ENCODE measurements at regions not wholly inside any gene's neighbourhood (a gene's known extent, or its start where the extent isn't known, plus 50 kb on each side); places are given as distances from the start of the nearest gene placed in this dataset.

DNA sequence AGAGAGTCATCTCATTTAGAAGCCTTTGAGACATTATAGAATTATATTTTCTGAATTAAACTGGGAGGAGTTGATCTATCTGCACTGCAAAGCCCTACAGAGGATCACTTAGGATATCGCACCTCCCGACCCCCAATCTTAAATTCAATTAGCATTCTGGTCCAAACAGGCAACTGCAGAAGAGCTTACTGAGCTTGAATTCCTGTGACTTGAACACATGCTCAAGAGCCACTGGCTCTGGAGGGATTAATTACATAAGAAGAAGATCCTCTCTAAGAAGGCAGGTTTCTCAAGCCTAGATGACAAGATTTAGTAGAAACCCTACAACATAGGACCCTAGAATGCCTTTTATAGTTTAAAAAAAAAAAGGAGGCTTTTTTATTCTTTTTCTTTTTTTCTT, 548.9 kb downstream of the ARAP2 start:
- Histone ChIP-seq H3K9me3 (ENCODE audit: insufficient read depth, low read depth, low read length) (no peaks in the 10 kb centered on the region), H3K79me2 (ENCODE audit: insufficient read depth, low read length) (no peaks in the 10 kb centered on the region), H3K9me2 (replicated peaks; ENCODE audit: low read depth, low read length) (no peaks in the 10 kb centered on the region), H3K4me3 (ENCODE audit: low read length, poor library complexity, severe bottlenecking) (no peak overlapping the region), H2AFZ (ENCODE audit: low read length) (no peak overlapping the region), H3K9ac (ENCODE audit: low read depth, low read length, poor library complexity, severe bottlenecking) (no peak overlapping the region), H3K4me2 (ENCODE audit: low read depth, low read length, poor library complexity, severe bottlenecking) (no peak overlapping the region), H3K36me3 (ENCODE audit: insufficient read depth, low read length) (no peaks in the 10 kb centered on the region), H4K20me1 (ENCODE audit: insufficient read depth, low read length, poor library complexity, severe bottlenecking) (no peaks in the 10 kb centered on the region), H3F3A (ENCODE audit: low read depth) (no peaks in the 10 kb centered on the region), H3K27me3 (ENCODE audit: insufficient read depth, low read length, poor library complexity, severe bottlenecking) (no peaks in the 10 kb centered on the region), H3K4me1 (ENCODE audit: insufficient read depth, low read length, poor library complexity, severe bottlenecking) (no peaks in the 10 kb centered on the region)
- TF ChIP-seq EZH2phosphoT487 (IDR thresholded peaks at IDR 0.05; ENCODE audit: borderline replicate concordance) (no peak), CTCF (conservative IDR thresholded peaks at IDR 0.05; ENCODE audit: low read length) (no peak)

DNA sequence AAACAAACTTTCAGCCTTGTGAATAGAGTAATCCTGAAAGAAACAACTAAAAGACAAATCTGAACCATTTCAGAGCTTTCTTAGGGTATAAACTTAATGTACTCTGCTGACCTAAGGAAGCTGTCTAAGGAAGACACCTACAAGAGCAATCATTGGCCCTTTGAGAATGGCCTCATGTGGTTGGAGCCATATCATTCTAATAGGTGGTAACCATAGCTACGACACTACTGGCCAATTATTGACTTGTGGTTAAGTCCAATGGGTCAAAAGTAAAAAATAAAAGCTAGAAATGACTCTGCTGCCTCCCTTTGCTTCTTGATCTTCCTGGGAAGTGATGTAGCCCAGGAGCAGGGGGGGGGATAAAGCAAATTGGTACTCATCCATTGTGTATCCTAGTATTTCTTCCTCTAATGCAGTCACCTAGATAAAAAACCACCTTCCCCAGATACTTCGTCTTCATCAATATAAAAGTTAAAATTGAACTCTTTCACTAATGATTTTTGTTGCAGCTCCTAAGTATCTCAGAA, 547.0 kb downstream of the ARAP2 start:
- no peaks in the 10 kb centered on the region for H3K79me2 ChIP-seq (ENCODE audit: insufficient read depth, low read length)
- no peak for TF ChIP-seq CTCF (conservative IDR thresholded peaks at IDR 0.05; ENCODE audit: low read length)
- no peak for TF ChIP-seq EZH2phosphoT487 (IDR thresholded peaks at IDR 0.05; ENCODE audit: borderline replicate concordance)
- H2AFZ ChIP-seq (ENCODE audit: low read length): no peak overlapping the region
- H3K9me2 ChIP-seq (replicated peaks; ENCODE audit: low read depth, low read length): no peaks in the 10 kb centered on the region
- no peak overlapping the region for H3K4me3 ChIP-seq (ENCODE audit: low read length, poor library complexity, severe bottlenecking)
- H3K36me3 ChIP-seq (ENCODE audit: insufficient read depth, low read length): no peaks in the 10 kb centered on the region
- H3K27me3 ChIP-seq (ENCODE audit: insufficient read depth, low read length, poor library complexity, severe bottlenecking): no peaks in the 10 kb centered on the region
- H4K20me1 ChIP-seq (ENCODE audit: insufficient read depth, low read length, poor library complexity, severe bottlenecking): no peaks in the 10 kb centered on the region
- no peak overlapping the region for H3K9ac ChIP-seq (ENCODE audit: low read depth, low read length, poor library complexity, severe bottlenecking)
- H3F3A ChIP-seq (ENCODE audit: low read depth): no peaks in the 10 kb centered on the region
- no peaks in the 10 kb centered on the region for H3K9me3 ChIP-seq (ENCODE audit: insufficient read depth, low read depth, low read length)
- no peaks in the 10 kb centered on the region for H3K4me1 ChIP-seq (ENCODE audit: insufficient read depth, low read length, poor library complexity, severe bottlenecking)
- H3K4me2 ChIP-seq (ENCODE audit: low read depth, low read length, poor library complexity, severe bottlenecking): no peak overlapping the region

DNA sequence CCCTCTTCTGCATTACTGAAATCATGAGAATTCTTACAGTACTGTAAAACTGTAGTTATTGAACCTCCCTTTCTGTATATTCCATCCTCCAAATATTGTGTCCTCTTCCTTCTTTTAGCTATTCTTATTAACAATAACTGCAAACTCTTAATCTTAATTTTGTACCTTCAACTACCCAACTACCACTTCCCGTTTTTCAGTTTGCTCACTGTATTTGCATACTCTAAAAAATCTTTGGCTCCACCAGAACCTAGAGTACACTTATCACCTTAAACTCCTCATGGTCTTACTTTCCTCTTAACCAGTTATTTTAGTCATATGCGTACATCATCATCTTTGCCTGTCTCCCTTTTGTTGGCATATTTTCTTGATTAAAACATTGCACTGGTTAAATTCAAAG, 543.7 kb downstream of the ARAP2 start:
- TF ChIP-seq CTCF (conservative IDR thresholded peaks at IDR 0.05; ENCODE audit: low read length) (no peak), EZH2phosphoT487 (IDR thresholded peaks at IDR 0.05; ENCODE audit: borderline replicate concordance) (no peak)
- H3K79me2 ChIP-seq (ENCODE audit: insufficient read depth, low read length): no peaks in the 10 kb centered on the region
- no peaks in the 10 kb centered on the region for H3K27me3 ChIP-seq (ENCODE audit: insufficient read depth, low read length, poor library complexity, severe bottlenecking)
- no peaks in the 10 kb centered on the region for H3K36me3 ChIP-seq (ENCODE audit: insufficient read depth, low read length)
- H3K9me2 ChIP-seq (replicated peaks; ENCODE audit: low read depth, low read length): no peaks in the 10 kb centered on the region
- H4K20me1 ChIP-seq (ENCODE audit: insufficient read depth, low read length, poor library complexity, severe bottlenecking): no peaks in the 10 kb centered on the region
- no peak overlapping the region for H3K9ac ChIP-seq (ENCODE audit: low read depth, low read length, poor library complexity, severe bottlenecking)
- H3F3A ChIP-seq (ENCODE audit: low read depth): no peaks in the 10 kb centered on the region
- no peaks in the 10 kb centered on the region for H3K4me1 ChIP-seq (ENCODE audit: insufficient read depth, low read length, poor library complexity, severe bottlenecking)
- no peaks in the 10 kb centered on the region for H3K9me3 ChIP-seq (ENCODE audit: insufficient read depth, low read depth, low read length)
- no peak overlapping the region for H3K4me3 ChIP-seq (ENCODE audit: low read length, poor library complexity, severe bottlenecking)
- H3K4me2 ChIP-seq (ENCODE audit: low read depth, low read length, poor library complexity, severe bottlenecking): no peak overlapping the region
- H2AFZ ChIP-seq (ENCODE audit: low read length): no peak overlapping the region

Measured in Loucy (cell line).